ENCODE measurements at regions not wholly inside any gene's neighbourhood (a gene's known extent, or its start where the extent isn't known, plus 50 kb on each side); places are given as distances from the start of the nearest gene placed in this dataset.

DNA sequence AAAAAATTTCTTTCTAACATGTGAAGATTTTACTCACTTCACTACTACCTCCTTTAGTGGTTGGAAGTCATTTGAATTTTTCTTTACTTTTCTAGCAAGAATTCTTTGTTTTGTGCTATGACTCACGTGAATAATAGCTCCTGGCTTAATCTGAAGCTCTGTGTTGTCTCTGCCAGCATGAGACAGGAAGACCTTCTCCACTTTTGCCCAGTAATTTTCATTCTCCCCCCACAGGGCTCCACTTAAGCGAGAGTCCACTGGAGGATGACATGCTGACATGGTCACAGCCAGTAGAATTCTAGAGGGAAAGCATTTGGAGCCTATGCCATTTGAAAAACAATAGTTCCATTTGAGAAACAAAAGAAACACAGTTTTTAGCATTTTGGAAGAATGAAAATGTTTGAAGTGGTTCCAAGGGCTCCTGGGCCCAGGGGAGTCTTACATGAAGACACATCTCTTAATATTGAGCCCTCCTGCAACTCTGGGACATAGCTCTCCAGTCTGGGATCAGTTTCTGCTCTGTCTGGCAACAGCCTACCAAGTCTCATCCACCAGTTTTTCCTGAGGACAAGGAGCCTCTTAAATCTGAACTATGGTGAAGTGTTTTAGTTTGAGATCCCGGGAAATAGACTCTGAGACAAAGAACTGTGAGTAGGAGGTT, 231.4 kb downstream of the PAX1 start:
- no peak overlapping the region for H3K4me3 ChIP-seq (replicated peaks in 1 of 3)
- no peak overlapping the region for H3K27ac ChIP-seq
- intact Hi-C loops (cut with DNase I) = no loop called here
- H3K4me1 ChIP-seq = no peaks in the 10 kb centered on the region
- DNase-seq = no peak
- TF ChIP-seq POLR2A (IDR thresholded peaks at IDR 0.05) = no peak
- TF ChIP-seq, protein P1, sequence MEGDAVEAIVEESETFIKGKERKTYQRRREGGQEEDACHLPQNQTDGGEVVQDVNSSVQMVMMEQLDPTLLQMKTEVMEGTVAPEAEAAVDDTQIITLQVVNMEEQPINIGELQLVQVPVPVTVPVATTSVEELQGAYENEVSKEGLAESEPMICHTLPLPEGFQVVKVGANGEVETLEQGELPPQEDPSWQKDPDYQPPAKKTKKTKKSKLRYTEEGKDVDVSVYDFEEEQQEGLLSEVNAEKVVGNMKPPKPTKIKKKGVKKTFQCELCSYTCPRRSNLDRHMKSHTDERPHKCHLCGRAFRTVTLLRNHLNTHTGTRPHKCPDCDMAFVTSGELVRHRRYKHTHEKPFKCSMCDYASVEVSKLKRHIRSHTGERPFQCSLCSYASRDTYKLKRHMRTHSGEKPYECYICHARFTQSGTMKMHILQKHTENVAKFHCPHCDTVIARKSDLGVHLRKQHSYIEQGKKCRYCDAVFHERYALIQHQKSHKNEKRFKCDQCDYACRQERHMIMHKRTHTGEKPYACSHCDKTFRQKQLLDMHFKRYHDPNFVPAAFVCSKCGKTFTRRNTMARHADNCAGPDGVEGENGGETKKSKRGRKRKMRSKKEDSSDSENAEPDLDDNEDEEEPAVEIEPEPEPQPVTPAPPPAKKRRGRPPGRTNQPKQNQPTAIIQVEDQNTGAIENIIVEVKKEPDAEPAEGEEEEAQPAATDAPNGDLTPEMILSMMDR (IDR thresholded peaks at IDR 0.05) = no peak
- H3K36me3 ChIP-seq = no peaks in the 10 kb centered on the region
- H3K27me3 ChIP-seq = no peaks in the 10 kb centered on the region
- H3K9me3 ChIP-seq = no peaks in the 10 kb centered on the region
- WGBS, 2 donors = 27% methylated on average over 3 of the region's 3 CpGs

DNA sequence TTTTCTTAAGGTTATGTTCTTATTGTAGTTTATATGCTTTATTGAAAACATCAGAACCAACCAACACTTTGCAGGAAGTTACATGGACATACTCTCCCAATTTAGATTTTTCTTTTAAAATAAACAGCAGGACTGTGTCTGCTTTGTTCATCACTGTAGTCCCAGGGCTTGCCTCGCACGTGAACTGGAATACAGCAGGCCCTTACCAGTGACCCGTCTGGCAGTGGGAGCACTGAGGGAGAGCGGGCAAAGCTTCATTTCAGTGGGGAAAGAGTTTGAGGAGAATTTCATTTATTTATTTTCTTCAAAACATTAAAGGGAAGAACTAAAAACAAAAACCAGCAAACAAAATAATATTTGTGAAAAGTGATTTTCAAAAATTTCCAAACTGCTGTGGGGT, 230.8 kb downstream of the PAX1 start:
- no peaks in the 10 kb centered on the region for H3K27me3 ChIP-seq
- intact Hi-C loops (cut with DNase I) = no loop called here
- H3K4me3 ChIP-seq (replicated peaks in 1 of 3) = no peak overlapping the region
- no peak for DNase-seq
- no peak overlapping the region for H3K27ac ChIP-seq
- H3K36me3 ChIP-seq = no peaks in the 10 kb centered on the region
- H3K4me1 ChIP-seq = no peaks in the 10 kb centered on the region
- TF ChIP-seq, protein P1 (IDR thresholded peaks at IDR 0.05) = no peak
- TF ChIP-seq POLR2A (IDR thresholded peaks at IDR 0.05) = no peak
- H3K9me3 ChIP-seq = no peaks in the 10 kb centered on the region
- WGBS, 2 donors = 59 to 68% methylated on average over 4 of the region's 4 CpGs

DNA sequence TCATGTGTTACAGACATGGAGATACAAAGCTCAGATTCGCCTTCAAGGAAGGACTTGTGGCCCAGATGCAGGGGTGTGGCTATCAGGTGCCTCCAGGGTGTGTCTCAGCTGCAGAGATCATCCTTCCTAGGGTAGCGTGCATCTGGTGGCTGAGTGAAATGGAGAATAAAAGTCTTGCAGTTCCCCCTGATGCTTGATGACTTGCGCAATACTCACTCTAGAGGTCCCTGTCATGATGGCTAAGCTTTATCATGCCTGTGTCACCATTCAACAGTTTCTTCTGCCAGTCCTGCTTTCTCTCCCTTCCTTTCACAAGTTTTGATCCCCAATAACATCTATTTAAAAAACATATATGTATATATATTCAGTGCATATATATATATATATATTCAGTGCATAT, 228.1 kb downstream of the PAX1 start:
- no peak for TF ChIP-seq POLR2A (IDR thresholded peaks at IDR 0.05)
- TF ChIP-seq, protein P1 (IDR thresholded peaks at IDR 0.05) = no peak
- H3K4me3 ChIP-seq (replicated peaks in 1 of 3) = no peak overlapping the region

DNA sequence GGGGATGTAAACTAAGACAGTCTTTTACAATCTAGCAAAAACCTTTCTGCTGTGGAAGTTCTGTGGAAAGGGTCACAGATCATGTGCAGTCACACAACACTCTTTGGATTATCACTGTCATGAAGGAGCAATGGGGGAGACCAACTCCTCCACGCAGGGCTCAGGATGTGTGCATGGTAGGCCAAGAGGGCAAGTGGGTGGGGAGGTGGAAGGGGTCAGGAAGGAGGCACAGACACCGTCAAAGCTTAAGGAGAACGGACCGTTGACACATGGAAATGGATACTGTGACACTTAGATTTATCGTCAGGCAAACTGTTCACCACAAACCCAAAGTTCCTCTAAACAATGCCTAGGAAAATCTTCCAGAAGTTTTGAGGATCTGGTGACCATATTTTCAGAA, 215.8 kb downstream of the PAX1 start:
- no peak for DNase-seq
- Histone ChIP-seq H3K4me3 (replicated peaks in 1 of 3) (no peak overlapping the region), H3K27ac (no peak overlapping the region), H3K9me3 (no peaks in the 10 kb centered on the region), H3K27me3 (no peaks in the 10 kb centered on the region), H3K36me3 (no peaks in the 10 kb centered on the region), H3K4me1 (no peaks in the 10 kb centered on the region)
- intact Hi-C loops (cut with DNase I) = no loop called here
- TF ChIP-seq, protein P1 (IDR thresholded peaks at IDR 0.05) = no peak
- TF ChIP-seq POLR2A (IDR thresholded peaks at IDR 0.05) = no peak
- WGBS, 2 donors = 64 to 66% methylated on average over 5 of the region's 5 CpGs

More for the DNA sequence above, 228.1 kb downstream of the PAX1 start:
- 91 to 95% methylated on average over 3 of the region's 3 CpGs for WGBS, 2 donors
- no peaks in the 10 kb centered on the region for H3K36me3 ChIP-seq
- no peak for DNase-seq
- intact Hi-C loops (cut with DNase I) = no loop called here
- no peaks in the 10 kb centered on the region for H3K4me1 ChIP-seq
- no peaks in the 10 kb centered on the region for H3K9me3 ChIP-seq
- no peaks in the 10 kb centered on the region for H3K27me3 ChIP-seq
- H3K27ac ChIP-seq = no peak overlapping the region

- no peaks in the 10 kb centered on the region for H3K9me3 ChIP-seq
- intact Hi-C loops (cut with DNase I) = no loop called here
- no peak overlapping the region for H3K4me3 ChIP-seq (replicated peaks in 1 of 3)
- H3K36me3 ChIP-seq = no peaks in the 10 kb centered on the region
- no peaks in the 10 kb centered on the region for H3K4me1 ChIP-seq
- no peaks in the 10 kb centered on the region for H3K27me3 ChIP-seq
- WGBS, 2 donors = 73 to 78% methylated on average over 3 of the region's 3 CpGs
- no peak for DNase-seq
- H3K27ac ChIP-seq = no peak overlapping the region
- TF ChIP-seq POLR2A (IDR thresholded peaks at IDR 0.05) = no peak
- TF ChIP-seq, protein P1 (IDR thresholded peaks at IDR 0.05) = no peak
These were observed 214.7 kb downstream of the PAX1 start for GRCh38 chr20:21920211-21920610.

Data from thyroid gland (tissue), 4 donors.